HG03575 (cell line): ENCODE measurements at regions not wholly inside any gene's neighbourhood (a gene's known extent, or its start where the extent isn't known, plus 50 kb on each side); places are given as distances from the start of the nearest gene placed in this dataset.

ENCODE experiments used
- ATAC-seq: cut with Tn5 transposase; IDR thresholded peaks from one replicate; pipeline ENCODE4 v1.9.1; 2021; ENCODE audit not compliant: unreplicated experiment, insufficient number of reproducible peaks, low FRiP score; ENCODE audit errors: extremely low read depth

GRCh38 chr14:105839425-105840265 is 313.3 kb downstream of the TMEM121 start:
- ATAC-seq = no peak

GRCh38 chr14:105840266-105841021 is 314.1 kb downstream of the TMEM121 start:
- ATAC-seq = no peak

GRCh38 chr14:105841022-105842009 is 314.9 kb downstream of the TMEM121 start:
- no peak for ATAC-seq

- ATAC-seq = no peak
These were observed 315.7 kb downstream of the TMEM121 start for GRCh38 chr14:105842105-105842504.

- no peak for ATAC-seq
These were observed 317.2 kb downstream of the TMEM121 start for GRCh38 chr14:105843444-105844046.

GRCh38 chr14:105844047-105844630 is 317.8 kb downstream of the TMEM121 start:
- no peak for ATAC-seq

GRCh38 chr14:105844810-105845724 is 318.7 kb downstream of the TMEM121 start:
- ATAC-seq = no peak

DNA sequence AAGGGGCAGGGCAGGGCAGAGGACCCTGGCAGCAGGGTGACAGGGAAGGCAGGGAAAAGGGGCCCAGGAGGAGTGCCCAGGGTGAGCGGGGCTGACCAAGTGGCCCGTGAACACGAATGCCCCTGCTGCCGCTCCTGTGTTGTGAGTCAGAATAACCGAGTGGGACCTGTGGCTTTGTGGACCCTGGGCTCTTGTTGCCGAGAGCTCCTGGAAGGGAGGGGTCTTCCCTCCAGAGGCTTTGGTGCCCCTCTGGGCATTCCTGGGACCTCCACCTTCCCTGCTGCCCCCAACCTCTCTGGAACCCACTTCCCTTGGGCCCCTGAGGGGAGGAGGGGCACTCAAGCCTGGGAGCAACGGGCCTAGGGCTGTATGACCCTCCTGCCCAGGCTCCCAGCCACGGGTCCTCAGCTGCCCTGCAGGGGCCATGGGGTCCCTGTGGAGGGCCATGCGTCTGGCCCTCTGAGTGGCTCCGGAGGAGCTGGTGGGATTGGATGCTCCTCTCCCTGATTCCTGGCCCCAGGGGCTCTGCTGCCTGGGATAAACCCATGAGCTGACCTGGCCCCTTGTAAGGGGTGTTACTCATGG is 319.4 kb downstream of the TMEM121 start:
- no peak for ATAC-seq

DNA sequence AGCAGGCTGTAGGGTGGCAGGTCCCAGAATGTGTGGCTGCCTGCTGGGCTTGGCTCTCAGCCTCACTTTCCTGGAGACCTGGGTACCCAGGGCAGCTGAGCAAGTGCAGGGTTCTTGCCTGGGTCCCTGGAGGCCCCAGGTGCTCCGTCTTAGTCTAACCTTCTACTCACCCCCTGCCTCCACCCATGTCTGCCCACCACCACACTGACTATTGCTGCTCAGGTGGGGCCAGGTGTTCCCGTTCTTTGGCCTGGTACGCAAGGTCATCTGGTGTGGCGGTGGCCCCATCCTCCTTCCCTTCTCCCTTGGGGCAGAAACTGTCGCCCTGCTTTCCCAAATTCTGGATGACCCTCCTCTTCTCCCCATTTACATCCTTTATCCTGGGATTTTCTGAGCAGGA is 319.9 kb downstream of the TMEM121 start:
- no peak for ATAC-seq

DNA sequence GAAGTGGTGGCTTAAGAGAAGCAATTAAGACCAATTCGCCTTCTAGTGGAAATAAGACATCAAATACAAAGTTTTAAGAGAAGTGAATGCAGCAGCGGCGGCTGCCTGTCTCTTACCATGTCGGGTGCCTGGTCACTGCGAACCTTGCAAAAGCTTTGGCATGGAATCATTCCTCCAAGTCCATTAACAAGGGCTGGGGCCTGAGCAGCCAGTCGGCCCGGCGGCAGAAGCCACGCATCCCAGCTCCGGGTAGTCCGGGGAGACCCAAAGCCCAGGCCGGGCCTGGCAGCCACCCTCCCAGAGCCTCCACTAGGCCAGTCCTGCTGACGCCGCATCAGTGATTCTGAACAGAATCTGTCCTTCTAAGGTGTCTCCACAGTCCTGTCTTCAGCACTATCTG is 321.0 kb downstream of the TMEM121 start:
- ATAC-seq = no peak

DNA sequence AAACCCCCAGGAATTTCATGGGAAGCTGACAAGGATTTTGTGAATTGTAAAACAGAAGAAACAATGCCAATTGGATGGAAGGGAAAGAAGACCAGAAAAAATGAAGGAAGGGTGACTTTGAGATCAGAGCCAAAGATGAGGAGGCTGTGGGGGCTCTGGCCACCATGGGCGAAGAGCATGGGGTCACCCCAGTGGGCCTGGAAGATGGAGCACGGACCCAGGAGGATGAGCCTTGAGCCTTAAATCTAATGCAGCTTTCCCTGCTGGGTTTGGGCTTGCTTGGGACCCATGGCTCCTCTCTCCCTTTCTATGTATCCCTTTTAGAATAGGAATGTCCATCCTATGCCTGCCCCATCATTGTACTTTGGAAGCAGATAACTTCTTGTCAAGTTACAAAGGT is 322.2 kb downstream of the TMEM121 start:
- no peak for ATAC-seq

- no peak for ATAC-seq
These were observed 323.7 kb downstream of the TMEM121 start for GRCh38 chr14:105849933-105850626.

DNA sequence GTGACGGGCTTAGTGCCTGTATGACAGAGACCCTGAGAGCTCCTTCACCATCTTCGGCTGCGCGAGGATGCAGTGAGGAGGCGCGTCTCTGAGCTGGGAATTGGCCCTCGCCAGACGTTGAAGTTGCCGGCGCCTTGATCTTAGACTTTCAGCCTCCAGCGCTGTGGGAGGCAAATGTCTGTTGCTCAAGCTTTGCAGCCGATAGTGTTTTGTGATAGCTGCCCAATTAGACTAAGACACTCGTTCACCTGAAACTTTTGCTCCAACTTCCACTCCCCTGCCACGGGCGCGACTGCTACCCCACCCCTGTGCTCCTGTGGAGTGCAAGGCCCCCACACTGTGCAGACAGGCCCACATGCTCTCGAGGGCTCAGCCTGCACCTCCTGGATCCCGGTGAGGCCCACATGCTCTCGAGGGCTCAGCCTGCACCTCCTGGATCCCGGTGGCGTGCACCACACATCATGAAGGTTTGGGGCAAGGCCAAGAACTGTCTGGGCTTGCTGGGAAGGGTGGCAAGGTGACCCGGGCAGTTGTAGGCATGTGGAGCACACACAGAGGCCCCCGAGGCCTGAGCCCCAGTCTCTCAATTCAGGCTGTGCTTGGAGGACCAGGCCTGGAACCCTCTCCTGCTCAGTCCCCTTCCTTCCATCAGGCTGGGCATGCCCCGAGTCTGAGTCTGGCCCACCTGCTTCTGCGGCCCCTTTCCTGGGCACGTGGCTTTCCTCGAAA is 324.6 kb downstream of the TMEM121 start:
- ATAC-seq = no peak

DNA sequence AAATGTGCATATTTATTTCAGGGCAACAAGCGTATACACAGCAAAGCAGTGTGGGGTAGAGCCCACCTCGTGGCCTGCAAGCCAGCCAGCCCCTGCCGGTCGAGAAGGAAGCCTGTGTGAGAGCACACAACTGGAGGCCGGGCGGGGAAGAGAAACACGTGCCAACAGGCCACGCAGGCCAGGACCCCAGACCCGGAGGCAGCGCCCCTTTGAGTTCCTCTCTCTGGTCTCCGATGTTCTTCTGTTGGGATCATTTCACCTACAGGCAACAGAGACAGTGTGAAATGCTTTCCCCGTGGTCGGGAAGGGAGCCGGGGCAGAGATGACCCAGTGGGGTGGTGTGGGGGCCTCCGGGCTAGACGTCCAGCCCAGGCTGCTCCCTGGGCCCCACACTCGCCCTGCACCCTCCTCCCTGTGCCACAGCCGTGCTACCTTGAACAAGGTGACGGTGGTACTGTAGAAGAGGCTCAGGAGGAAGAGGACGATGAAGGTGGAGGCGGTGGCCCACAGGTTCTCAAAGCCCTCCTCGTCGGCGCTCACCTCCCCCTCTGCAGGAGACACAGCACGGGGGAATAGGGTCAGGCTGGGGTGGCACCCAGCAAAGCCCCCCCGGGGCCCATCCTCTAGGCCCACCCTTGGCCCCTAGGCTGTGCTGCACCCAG is 325.5 kb downstream of the TMEM121 start:
- ATAC-seq = no peak

GRCh38 chr14:105852378-105853088 is 326.1 kb downstream of the TMEM121 start:
- no peak for ATAC-seq
